ENCODE measurements at regions not wholly inside any gene's neighbourhood (a gene's known extent, or its start where the extent isn't known, plus 50 kb on each side); places are given as distances from the start of the nearest gene placed in this dataset.

DNA sequence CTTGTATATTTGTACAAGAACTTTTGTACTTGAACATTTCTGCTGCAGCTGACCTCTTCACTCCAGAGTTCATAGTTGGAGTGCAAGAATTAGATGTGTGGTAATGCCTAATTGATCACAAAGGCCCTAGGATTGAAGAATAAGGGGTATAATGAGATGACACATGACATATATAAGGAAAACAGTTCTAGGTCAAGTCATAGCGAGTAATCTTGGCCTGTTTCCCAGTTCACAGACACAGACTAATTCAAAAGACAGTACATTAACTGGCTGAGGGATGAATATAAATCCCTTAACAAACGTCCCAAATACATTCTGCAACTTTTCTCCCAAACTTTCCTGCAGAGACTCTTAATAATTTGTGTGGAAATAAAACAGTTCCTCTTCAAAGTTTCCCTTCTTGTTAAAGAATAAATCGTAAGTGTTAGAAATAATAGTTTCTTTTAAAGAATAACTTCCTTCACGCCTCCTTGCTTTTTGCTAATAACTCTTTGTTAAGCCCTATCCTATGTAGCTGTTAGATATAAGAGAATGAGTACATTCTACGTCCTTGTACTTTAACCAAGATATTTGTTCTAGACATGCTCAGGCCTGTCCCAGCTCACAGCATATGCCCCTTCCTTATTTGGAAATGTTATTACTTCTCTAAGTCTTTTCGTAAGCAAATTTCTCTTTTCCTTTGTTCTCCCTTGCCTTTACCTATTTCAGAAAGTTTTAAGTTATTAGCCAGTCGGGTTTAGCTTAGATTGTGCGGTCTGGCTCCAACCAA lies 556.4 kb upstream of the CTNND2 start:
- no peak for DNase-seq
- Histone ChIP-seq H3K27ac (no peak overlapping the region), H3K27me3 (no peaks in the 10 kb centered on the region), H3K36me3 (no peaks in the 10 kb centered on the region), H3K9me3 (peaks cover 0 to 4% (median 0%) of the 10 kb centered on the region in 4 donors), H3K4me3 (no peak overlapping the region), H3K4me1 (no peaks in the 10 kb centered on the region)
- intact Hi-C loops (cut with DNase I), result no loop called here
- TF ChIP-seq EP300 (IDR thresholded peaks at IDR 0.05), result no peak
- TF ChIP-seq POLR2A (IDR thresholded peaks at IDR 0.05), result no peak
- no peak for TF ChIP-seq POLR2AphosphoS5 (IDR thresholded peaks at IDR 0.05)
- TF ChIP-seq, protein P1, sequence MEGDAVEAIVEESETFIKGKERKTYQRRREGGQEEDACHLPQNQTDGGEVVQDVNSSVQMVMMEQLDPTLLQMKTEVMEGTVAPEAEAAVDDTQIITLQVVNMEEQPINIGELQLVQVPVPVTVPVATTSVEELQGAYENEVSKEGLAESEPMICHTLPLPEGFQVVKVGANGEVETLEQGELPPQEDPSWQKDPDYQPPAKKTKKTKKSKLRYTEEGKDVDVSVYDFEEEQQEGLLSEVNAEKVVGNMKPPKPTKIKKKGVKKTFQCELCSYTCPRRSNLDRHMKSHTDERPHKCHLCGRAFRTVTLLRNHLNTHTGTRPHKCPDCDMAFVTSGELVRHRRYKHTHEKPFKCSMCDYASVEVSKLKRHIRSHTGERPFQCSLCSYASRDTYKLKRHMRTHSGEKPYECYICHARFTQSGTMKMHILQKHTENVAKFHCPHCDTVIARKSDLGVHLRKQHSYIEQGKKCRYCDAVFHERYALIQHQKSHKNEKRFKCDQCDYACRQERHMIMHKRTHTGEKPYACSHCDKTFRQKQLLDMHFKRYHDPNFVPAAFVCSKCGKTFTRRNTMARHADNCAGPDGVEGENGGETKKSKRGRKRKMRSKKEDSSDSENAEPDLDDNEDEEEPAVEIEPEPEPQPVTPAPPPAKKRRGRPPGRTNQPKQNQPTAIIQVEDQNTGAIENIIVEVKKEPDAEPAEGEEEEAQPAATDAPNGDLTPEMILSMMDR (IDR thresholded peaks at IDR 0.05), result no peak
- WGBS, 2 donors, result 71 to 73% methylated on average over 8 of the region's 8 CpGs

DNA sequence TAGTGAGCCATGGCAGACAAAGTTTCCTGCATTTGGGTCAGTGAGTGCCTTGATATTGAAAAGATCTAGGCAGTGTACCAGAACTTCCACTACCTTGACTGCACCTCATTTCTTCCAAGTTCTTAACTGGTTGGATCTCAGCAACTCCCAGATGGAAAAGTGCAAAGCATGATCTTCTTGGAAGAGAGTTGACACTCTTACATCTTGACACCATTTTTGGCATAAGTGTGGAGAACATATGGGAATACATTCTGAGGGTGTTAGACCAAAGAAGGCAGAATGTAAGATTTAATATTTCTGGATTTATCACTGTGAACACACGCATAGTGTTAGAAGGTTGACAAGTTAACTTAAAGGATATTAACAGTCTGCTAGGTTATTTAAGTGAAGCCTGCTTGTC lies 555.1 kb upstream of the CTNND2 start:
- Histone ChIP-seq H3K36me3 (no peaks in the 10 kb centered on the region), H3K9me3 (peaks cover 0 to 4% (median 0%) of the 10 kb centered on the region in 4 donors), H3K4me1 (no peaks in the 10 kb centered on the region), H3K27ac (no peak overlapping the region), H3K4me3 (no peak overlapping the region), H3K27me3 (no peaks in the 10 kb centered on the region)
- WGBS, 2 donors, result 95 to 97% methylated on average over 1 of the region's 1 CpG
- TF ChIP-seq, protein P1 (IDR thresholded peaks at IDR 0.05), result no peak
- TF ChIP-seq EP300 (IDR thresholded peaks at IDR 0.05), result no peak
- no peak for TF ChIP-seq POLR2A (IDR thresholded peaks at IDR 0.05)
- TF ChIP-seq POLR2AphosphoS5 (IDR thresholded peaks at IDR 0.05), result no peak
- intact Hi-C loops (cut with DNase I), result no loop called here
- no peak for DNase-seq

- TF ChIP-seq POLR2AphosphoS5 (IDR thresholded peaks at IDR 0.05) (no peak), POLR2A (IDR thresholded peaks at IDR 0.05) (no peak), EP300 (IDR thresholded peaks at IDR 0.05) (no peak)
- TF ChIP-seq, protein P1 (IDR thresholded peaks at IDR 0.05), result no peak
- Histone ChIP-seq H3K9me3 (no peaks in the 10 kb centered on the region), H3K27ac (no peak overlapping the region), H3K4me1 (no peaks in the 10 kb centered on the region), H3K36me3 (no peaks in the 10 kb centered on the region), H3K4me3 (no peak overlapping the region), H3K27me3 (no peaks in the 10 kb centered on the region)
- intact Hi-C loops (cut with DNase I), result no loop called here
- DNase-seq, result no peak
- WGBS, 2 donors, result 84 to 88% methylated on average over 2 of the region's 2 CpGs
Measured at GRCh38 chr5:12419075-12419474, 514.8 kb upstream of the CTNND2 start.

DNA sequence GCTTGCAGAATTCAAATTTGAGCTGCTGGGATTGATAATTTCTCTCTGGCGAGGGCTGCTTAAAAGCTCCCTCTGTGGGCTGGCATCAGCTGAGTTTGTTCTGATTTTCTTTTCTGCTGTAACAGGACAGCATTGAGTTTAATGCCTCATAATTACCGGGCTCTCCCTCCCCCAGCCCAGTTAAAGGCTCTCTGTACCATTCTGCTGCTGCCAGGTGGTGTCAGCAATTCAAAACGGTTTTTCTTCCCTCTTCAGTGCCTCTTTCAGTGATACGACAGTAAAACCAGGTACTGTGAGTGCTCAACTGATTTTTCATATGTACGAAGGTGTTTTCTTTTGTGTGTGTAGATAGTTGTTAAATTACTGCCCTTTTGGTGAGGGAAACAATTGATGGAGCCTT lies 509.3 kb upstream of the CTNND2 start:
- Histone ChIP-seq H3K4me1 (no peaks in the 10 kb centered on the region), H3K27ac (no peak overlapping the region), H3K36me3 (no peaks in the 10 kb centered on the region), H3K27me3 (no peaks in the 10 kb centered on the region), H3K4me3 (no peak overlapping the region), H3K9me3 (no peaks in the 10 kb centered on the region)
- WGBS, 2 donors, result 59 to 62% methylated on average over 5 of the region's 5 CpGs
- DNase-seq, result no peak
- TF ChIP-seq, protein P1 (IDR thresholded peaks at IDR 0.05), result no peak
- TF ChIP-seq POLR2AphosphoS5 (IDR thresholded peaks at IDR 0.05) (no peak), POLR2A (IDR thresholded peaks at IDR 0.05) (no peak), EP300 (IDR thresholded peaks at IDR 0.05) (no peak)
- intact Hi-C loops (cut with DNase I), result no loop called here

DNA sequence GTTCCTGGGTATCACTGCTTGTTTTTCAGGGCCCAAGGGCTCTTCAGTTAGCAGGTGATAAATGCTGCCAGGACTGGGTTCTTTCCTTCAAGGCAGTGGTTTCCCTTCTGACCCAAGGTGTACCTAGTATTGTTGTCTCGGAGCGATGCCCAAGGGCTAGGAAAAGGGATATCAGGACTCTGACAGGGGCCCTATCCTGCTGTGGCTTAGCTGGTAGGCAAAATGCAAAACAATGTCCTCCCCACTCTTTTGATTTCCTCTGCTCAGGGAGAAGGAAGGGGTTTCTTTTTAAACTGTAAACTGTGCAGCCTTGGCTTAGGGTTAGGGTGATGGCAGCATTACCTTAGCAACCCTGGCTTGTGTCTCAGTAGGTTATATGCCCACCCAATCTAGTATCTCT lies 508.8 kb upstream of the CTNND2 start:
- Histone ChIP-seq H3K27me3 (no peaks in the 10 kb centered on the region), H3K4me3 (no peak overlapping the region), H3K36me3 (no peaks in the 10 kb centered on the region), H3K9me3 (no peaks in the 10 kb centered on the region), H3K4me1 (no peaks in the 10 kb centered on the region), H3K27ac (no peak overlapping the region)
- WGBS, 2 donors, result 90 to 95% methylated on average over 2 of the region's 2 CpGs
- intact Hi-C loops (cut with DNase I), result no loop called here
- TF ChIP-seq POLR2AphosphoS5 (IDR thresholded peaks at IDR 0.05), result no peak
- TF ChIP-seq EP300 (IDR thresholded peaks at IDR 0.05), result no peak
- no peak for DNase-seq

Measured in sigmoid colon (tissue), 6 donors.